ENCODE measurements at regions not wholly inside any gene's neighbourhood (a gene's known extent, or its start where the extent isn't known, plus 50 kb on each side); places are given as distances from the start of the nearest gene placed in this dataset.

DNA sequence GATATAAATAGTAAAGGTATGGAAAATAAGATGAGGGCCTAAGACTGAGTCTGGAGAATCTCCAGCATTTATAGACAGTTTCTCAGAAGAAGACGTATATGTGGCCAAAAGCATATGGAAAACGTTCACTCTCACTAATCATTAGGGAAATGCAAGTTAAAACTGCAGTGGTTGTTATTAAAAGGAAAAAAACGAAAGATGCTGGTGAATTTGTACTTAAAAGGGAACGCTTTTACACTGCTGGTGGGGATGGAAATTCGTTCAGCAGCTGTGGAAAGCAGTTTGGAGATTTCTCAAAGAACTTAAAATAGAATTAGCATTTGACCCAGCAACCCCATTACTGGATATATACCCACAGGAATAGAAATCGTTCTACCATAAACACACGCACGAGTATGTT lies 180.5 kb upstream of the CADM1 start:
- TF ChIP-seq, protein P1, sequence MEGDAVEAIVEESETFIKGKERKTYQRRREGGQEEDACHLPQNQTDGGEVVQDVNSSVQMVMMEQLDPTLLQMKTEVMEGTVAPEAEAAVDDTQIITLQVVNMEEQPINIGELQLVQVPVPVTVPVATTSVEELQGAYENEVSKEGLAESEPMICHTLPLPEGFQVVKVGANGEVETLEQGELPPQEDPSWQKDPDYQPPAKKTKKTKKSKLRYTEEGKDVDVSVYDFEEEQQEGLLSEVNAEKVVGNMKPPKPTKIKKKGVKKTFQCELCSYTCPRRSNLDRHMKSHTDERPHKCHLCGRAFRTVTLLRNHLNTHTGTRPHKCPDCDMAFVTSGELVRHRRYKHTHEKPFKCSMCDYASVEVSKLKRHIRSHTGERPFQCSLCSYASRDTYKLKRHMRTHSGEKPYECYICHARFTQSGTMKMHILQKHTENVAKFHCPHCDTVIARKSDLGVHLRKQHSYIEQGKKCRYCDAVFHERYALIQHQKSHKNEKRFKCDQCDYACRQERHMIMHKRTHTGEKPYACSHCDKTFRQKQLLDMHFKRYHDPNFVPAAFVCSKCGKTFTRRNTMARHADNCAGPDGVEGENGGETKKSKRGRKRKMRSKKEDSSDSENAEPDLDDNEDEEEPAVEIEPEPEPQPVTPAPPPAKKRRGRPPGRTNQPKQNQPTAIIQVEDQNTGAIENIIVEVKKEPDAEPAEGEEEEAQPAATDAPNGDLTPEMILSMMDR (conservative IDR thresholded peaks at IDR 0.05; ENCODE audit: low read depth in 2 of 2) = no peak
- TF ChIP-seq JUNB (IDR thresholded peaks at IDR 0.05; ENCODE audit: unreplicated experiment) (no peak), EZH2phosphoT487 (IDR thresholded peaks at IDR 0.05; ENCODE audit: unreplicated experiment) (no peak), POLR2AphosphoS5 (IDR thresholded peaks at IDR 0.05; ENCODE audit: low read depth) (no peak), EZH2 (IDR thresholded peaks at IDR 0.05; ENCODE audit: low read depth, unreplicated experiment) (no peak), NANOG (IDR thresholded peaks at IDR 0.05; ENCODE audit: borderline replicate concordance) (no peak), ZNF331 (CRISPR knock-in tag; IDR thresholded peaks at IDR 0.05; ENCODE audit: low read depth) (no peak), CREB1 (CRISPR knock-in tag; IDR thresholded peaks at IDR 0.05; ENCODE audit: low read depth) (no peak)
- TF ChIP-seq, protein P2, sequence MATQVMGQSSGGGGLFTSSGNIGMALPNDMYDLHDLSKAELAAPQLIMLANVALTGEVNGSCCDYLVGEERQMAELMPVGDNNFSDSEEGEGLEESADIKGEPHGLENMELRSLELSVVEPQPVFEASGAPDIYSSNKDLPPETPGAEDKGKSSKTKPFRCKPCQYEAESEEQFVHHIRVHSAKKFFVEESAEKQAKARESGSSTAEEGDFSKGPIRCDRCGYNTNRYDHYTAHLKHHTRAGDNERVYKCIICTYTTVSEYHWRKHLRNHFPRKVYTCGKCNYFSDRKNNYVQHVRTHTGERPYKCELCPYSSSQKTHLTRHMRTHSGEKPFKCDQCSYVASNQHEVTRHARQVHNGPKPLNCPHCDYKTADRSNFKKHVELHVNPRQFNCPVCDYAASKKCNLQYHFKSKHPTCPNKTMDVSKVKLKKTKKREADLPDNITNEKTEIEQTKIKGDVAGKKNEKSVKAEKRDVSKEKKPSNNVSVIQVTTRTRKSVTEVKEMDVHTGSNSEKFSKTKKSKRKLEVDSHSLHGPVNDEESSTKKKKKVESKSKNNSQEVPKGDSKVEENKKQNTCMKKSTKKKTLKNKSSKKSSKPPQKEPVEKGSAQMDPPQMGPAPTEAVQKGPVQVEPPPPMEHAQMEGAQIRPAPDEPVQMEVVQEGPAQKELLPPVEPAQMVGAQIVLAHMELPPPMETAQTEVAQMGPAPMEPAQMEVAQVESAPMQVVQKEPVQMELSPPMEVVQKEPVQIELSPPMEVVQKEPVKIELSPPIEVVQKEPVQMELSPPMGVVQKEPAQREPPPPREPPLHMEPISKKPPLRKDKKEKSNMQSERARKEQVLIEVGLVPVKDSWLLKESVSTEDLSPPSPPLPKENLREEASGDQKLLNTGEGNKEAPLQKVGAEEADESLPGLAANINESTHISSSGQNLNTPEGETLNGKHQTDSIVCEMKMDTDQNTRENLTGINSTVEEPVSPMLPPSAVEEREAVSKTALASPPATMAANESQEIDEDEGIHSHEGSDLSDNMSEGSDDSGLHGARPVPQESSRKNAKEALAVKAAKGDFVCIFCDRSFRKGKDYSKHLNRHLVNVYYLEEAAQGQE (IDR thresholded peaks at IDR 0.05; ENCODE audit: unreplicated experiment) = no peak
- TF ChIP-seq, protein P3, sequence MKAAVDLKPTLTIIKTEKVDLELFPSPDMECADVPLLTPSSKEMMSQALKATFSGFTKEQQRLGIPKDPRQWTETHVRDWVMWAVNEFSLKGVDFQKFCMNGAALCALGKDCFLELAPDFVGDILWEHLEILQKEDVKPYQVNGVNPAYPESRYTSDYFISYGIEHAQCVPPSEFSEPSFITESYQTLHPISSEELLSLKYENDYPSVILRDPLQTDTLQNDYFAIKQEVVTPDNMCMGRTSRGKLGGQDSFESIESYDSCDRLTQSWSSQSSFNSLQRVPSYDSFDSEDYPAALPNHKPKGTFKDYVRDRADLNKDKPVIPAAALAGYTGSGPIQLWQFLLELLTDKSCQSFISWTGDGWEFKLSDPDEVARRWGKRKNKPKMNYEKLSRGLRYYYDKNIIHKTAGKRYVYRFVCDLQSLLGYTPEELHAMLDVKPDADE (IDR thresholded peaks at IDR 0.05) = no peak
